Suprapubic skin (tissue), 4 donors: ENCODE measurements at regions not wholly inside any gene's neighbourhood (a gene's known extent, or its start where the extent isn't known, plus 50 kb on each side); places are given as distances from the start of the nearest gene placed in this dataset.

Experiments used
- DNase-seq, 2 donors: peaks; one replicate each; pipeline ENCODE4 v3.0.0-alpha.2; 2019; ENCODE audit warnings: low spot score in 2 of 2
- H3K27ac ChIP-seq: fragments of 200-600 bp; sonication (generic); one replicate; pipeline ENCODE4 v1.5.1; 2019
- H3K27me3 ChIP-seq: fragments of 200-600 bp; sonication (generic); one replicate; pipeline ENCODE4 v1.5.1; 2019
- H3K36me3 ChIP-seq: fragments of 200-600 bp; sonication (generic); one replicate; pipeline ENCODE4 v1.5.1; 2019
- H3K4me1 ChIP-seq: fragments of 200-600 bp; sonication (generic); one replicate; pipeline ENCODE4 v1.5.1; 2019
- H3K4me3 ChIP-seq: fragments of 200-600 bp; sonication (generic); one replicate; pipeline ENCODE4 v1.5.1; 2019; ENCODE audit warnings: mild to moderate bottlenecking
- H3K9me3 ChIP-seq: fragments of 200-600 bp; sonication (generic); one replicate; pipeline ENCODE4 v1.5.1; 2019
- CTCF ChIP-seq, 2 donors: fragments of 200-600 bp in 1 of 2; fragments of 450-650 bp in 1 of 2; sonication (generic) in 1 of 2; IDR thresholded peaks; one replicate each; pipeline ENCODE4 v1.5.1; 2016 to 2019; ENCODE audit warnings: antibody characterized with exemption in 2 of 2, mild to moderate bottlenecking in 1 of 2, moderate library complexity in 1 of 2
- EP300 ChIP-seq: sonication (generic); formaldehyde crosslinking; IDR thresholded peaks from one replicate; pipeline ENCODE4 v1.6.1; 2017; ENCODE audit warnings: antibody characterized with exemption
- POLR2A ChIP-seq, 2 donors: fragments of 450-650 bp; IDR thresholded peaks; one replicate each; pipeline ENCODE4 v1.6.1; 2017; ENCODE audit warnings: antibody characterized with exemption in 2 of 2, mild to moderate bottlenecking in 2 of 2, moderate library complexity in 2 of 2
- POLR2AphosphoS5 ChIP-seq, 3 donors: sonication (generic); formaldehyde crosslinking; IDR thresholded peaks; one replicate each; pipeline ENCODE4 v1.6.1; 2017; ENCODE audit warnings: antibody characterized with exemption in 3 of 3
- WGBS: methylation state at CpG from one replicate; pipeline ENCODE4 v1.1.5; 2018; 5-methylcytosine and 5-hydroxymethylcytosine counted together

GRCh38 chr16:9429646-9430330 lies 338.3 kb downstream of the HAPSTR1 start:
- no peaks in the 10 kb centered on the region for H3K36me3 ChIP-seq
- TF ChIP-seq POLR2A (IDR thresholded peaks at IDR 0.05) (no peak), CTCF (IDR thresholded peaks at IDR 0.05) (no peak), POLR2AphosphoS5 (IDR thresholded peaks at IDR 0.05) (no peak), EP300 (no peak)
- H3K9me3 ChIP-seq = no peaks in the 10 kb centered on the region
- H3K4me3 ChIP-seq = no peak overlapping the region
- no peaks in the 10 kb centered on the region for H3K4me1 ChIP-seq
- no peak overlapping the region for H3K27ac ChIP-seq
- no peaks in the 10 kb centered on the region for H3K27me3 ChIP-seq
- WGBS = 86% methylated on average over 10 of the region's 10 CpGs
- DNase-seq = no peak

- Histone ChIP-seq H3K27me3 (no peaks in the 10 kb centered on the region), H3K4me3 (no peak overlapping the region), H3K27ac (no peak overlapping the region), H3K4me1 (no peaks in the 10 kb centered on the region), H3K36me3 (no peaks in the 10 kb centered on the region), H3K9me3 (no peaks in the 10 kb centered on the region)
- no peak for TF ChIP-seq POLR2A (IDR thresholded peaks at IDR 0.05)
- TF ChIP-seq EP300 = no peak
- no peak for TF ChIP-seq POLR2AphosphoS5 (IDR thresholded peaks at IDR 0.05)
- no peak for TF ChIP-seq CTCF (IDR thresholded peaks at IDR 0.05)
- 61% methylated on average over 2 of the region's 2 CpGs for WGBS
- DNase-seq = no peak
Measured at GRCh38 chr16:9434659-9435058, 343.2 kb downstream of the HAPSTR1 start.

- H3K36me3 ChIP-seq = no peaks in the 10 kb centered on the region
- H3K4me3 ChIP-seq = no peak overlapping the region
- no peaks in the 10 kb centered on the region for H3K4me1 ChIP-seq
- WGBS = 85% methylated on average over 6 of the region's 6 CpGs
- no peak overlapping the region for H3K27ac ChIP-seq
- TF ChIP-seq CTCF (IDR thresholded peaks at IDR 0.05) = no peak
- TF ChIP-seq POLR2A (IDR thresholded peaks at IDR 0.05) = no peak
- TF ChIP-seq POLR2AphosphoS5 (IDR thresholded peaks at IDR 0.05) = no peak
- TF ChIP-seq EP300 = no peak
- H3K27me3 ChIP-seq = no peaks in the 10 kb centered on the region
- no peak for DNase-seq
- no peaks in the 10 kb centered on the region for H3K9me3 ChIP-seq
Measured at GRCh38 chr16:9436175-9436574, 344.7 kb downstream of the HAPSTR1 start.

- 82% methylated on average over 4 of the region's 4 CpGs for WGBS
- Histone ChIP-seq H3K9me3 (no peaks in the 10 kb centered on the region), H3K4me3 (no peak overlapping the region), H3K4me1 (no peaks in the 10 kb centered on the region), H3K27ac (no peak overlapping the region), H3K36me3 (no peaks in the 10 kb centered on the region), H3K27me3 (no peaks in the 10 kb centered on the region)
- no peak for DNase-seq
- TF ChIP-seq CTCF (IDR thresholded peaks at IDR 0.05) = no peak
- no peak for TF ChIP-seq POLR2AphosphoS5 (IDR thresholded peaks at IDR 0.05)
- no peak for TF ChIP-seq POLR2A (IDR thresholded peaks at IDR 0.05)
- no peak for TF ChIP-seq EP300
Measured at GRCh38 chr16:9437115-9437514, 345.7 kb downstream of the HAPSTR1 start.

- H3K9me3 ChIP-seq = no peaks in the 10 kb centered on the region
- no peaks in the 10 kb centered on the region for H3K27me3 ChIP-seq
- H3K27ac ChIP-seq = no peak overlapping the region
- TF ChIP-seq EP300 (no peak), POLR2AphosphoS5 (IDR thresholded peaks at IDR 0.05) (no peak), CTCF (IDR thresholded peaks at IDR 0.05) (no peak), POLR2A (IDR thresholded peaks at IDR 0.05) (no peak)
- H3K4me3 ChIP-seq = no peak overlapping the region
- H3K36me3 ChIP-seq = no peaks in the 10 kb centered on the region
- no peak for DNase-seq
- H3K4me1 ChIP-seq = no peaks in the 10 kb centered on the region
- WGBS = 73% methylated on average over 1 of the region's 1 CpG
Measured at GRCh38 chr16:9438991-9439390, 347.5 kb downstream of the HAPSTR1 start.
